ENCODE measurements at regions not wholly inside any gene's neighbourhood (a gene's known extent, or its start where the extent isn't known, plus 50 kb on each side); places are given as distances from the start of the nearest gene placed in this dataset.

DNA sequence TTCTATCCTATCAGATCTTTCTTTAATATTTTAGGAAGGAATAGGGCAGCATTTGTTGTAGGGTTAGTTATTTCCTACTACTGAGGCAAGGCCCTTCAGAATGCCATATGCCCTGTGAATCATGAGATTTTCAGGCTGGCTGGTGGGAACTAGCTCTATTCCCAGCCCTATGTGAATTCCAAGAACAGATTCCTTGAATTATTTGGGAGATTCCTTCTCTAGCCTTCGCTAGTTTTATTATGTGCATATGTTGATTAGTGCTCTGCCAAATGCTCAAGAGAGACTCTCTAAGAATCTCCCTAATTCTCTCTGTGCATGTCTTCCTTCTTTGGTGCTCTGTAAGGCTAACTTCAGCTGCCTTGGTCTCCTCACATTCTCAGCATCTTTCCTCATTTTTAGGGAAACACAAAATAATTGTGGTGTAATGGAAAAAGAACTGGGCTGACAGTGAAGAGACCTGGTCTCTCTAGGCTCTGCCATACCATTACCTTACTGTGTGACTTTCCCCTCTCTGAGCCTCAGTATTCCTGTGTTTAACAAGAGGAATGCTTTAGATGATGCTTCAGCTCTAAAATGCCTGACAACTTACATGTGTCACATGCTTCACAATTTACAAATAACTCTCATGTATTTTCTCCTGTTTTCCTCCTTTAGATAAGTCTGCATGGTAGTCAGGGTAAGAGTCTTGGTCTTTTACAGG lies 79.7 kb downstream of the VMA21 start:
- TF ChIP-seq, protein P1, sequence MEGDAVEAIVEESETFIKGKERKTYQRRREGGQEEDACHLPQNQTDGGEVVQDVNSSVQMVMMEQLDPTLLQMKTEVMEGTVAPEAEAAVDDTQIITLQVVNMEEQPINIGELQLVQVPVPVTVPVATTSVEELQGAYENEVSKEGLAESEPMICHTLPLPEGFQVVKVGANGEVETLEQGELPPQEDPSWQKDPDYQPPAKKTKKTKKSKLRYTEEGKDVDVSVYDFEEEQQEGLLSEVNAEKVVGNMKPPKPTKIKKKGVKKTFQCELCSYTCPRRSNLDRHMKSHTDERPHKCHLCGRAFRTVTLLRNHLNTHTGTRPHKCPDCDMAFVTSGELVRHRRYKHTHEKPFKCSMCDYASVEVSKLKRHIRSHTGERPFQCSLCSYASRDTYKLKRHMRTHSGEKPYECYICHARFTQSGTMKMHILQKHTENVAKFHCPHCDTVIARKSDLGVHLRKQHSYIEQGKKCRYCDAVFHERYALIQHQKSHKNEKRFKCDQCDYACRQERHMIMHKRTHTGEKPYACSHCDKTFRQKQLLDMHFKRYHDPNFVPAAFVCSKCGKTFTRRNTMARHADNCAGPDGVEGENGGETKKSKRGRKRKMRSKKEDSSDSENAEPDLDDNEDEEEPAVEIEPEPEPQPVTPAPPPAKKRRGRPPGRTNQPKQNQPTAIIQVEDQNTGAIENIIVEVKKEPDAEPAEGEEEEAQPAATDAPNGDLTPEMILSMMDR (IDR thresholded peaks at IDR 0.05): no peak
- TF ChIP-seq EZH2 (IDR thresholded peaks at IDR 0.05; ENCODE audit: borderline replicate concordance, insufficient read depth, low read depth, low read length, poor library complexity, severe bottlenecking): no peak

Measured in B cell (primary cell).